IMR-90 (cell line): ENCODE measurements at regions not wholly inside any gene's neighbourhood (a gene's known extent, or its start where the extent isn't known, plus 50 kb on each side); places are given as distances from the start of the nearest gene placed in this dataset. TPM values are rescaled to one million over a fixed set of nuclear protein-coding genes. Genes with fewer than 3 reads are reported as not detected.

ENCODE experiments used
- ATAC-seq: fragments of 200-7000 bp; cut with Tn5 transposase; 2 replicates; pipeline ENCODE4 v1.9.1; 2020; ENCODE audit warnings: low read depth, mild to moderate bottlenecking, moderate library complexity
- BruUV-seq: library from RNA; stranded (reverse); fragments of 400-500 nt; replicated peaks from 2 replicates; lab custom pipeline; 2021; lab: Mats Ljungman, UMichigan
- CTCF ChIA-PET: fragments of 300-600 bp; formaldehyde crosslinking; extraction: SDS; loops from one replicate; lab custom pipeline; 2021; ENCODE audit warnings: antibody characterized with exemption; lab: Yijun Ruan, JAX
- POLR2A ChIA-PET: fragments of 300-600 bp; sonication (Branson Sonifier 250); formaldehyde crosslinking; loops from one replicate; lab custom pipeline; 2022; ENCODE audit warnings: antibody characterized with exemption; ENCODE audit not compliant: unreplicated experiment; lab: Charles Lee
- DNase-seq: peaks from one replicate; pipeline ENCODE4 v3.0.0; 2013
- H2AFZ ChIP-seq: replicated peaks from 2 replicates; pipeline ENCODE3; 2013; ENCODE audit warnings: low read length, mild to moderate bottlenecking; ENCODE audit not compliant: poor library complexity
- H2AK5ac ChIP-seq: 2 replicates; pipeline ENCODE4 v1.6.1; 2013; ENCODE audit warnings: low read depth, low read length, inconsistent platforms
- H2AK9ac ChIP-seq: replicated peaks from 2 replicates; pipeline ENCODE3; 2013; ENCODE audit warnings: mild to moderate bottlenecking, low read depth, low read length, moderate library complexity; ENCODE audit not compliant: poor library complexity
- H2BK120ac ChIP-seq: 2 replicates; pipeline ENCODE4 v1.6.1; 2013; ENCODE audit warnings: low read depth, low read length, inconsistent platforms
- H2BK15ac ChIP-seq: 3 replicates; pipeline ENCODE4 v1.6.1; 2013; ENCODE audit warnings: low read depth, low read length, inconsistent platforms
- H2BK20ac ChIP-seq: 2 replicates; pipeline ENCODE4 v1.6.1; 2013; ENCODE audit warnings: low read depth, mild to moderate bottlenecking, inconsistent platforms, low read length, moderate library complexity
- H2BK5ac ChIP-seq: 2 replicates; pipeline ENCODE4 v1.6.1; 2013; ENCODE audit warnings: mild to moderate bottlenecking, low read depth, low read length, inconsistent platforms; ENCODE audit not compliant: poor library complexity, severe bottlenecking
- H3K14ac ChIP-seq: replicated peaks from 2 replicates; pipeline ENCODE4 v1.6.1; 2013; ENCODE audit warnings: low read depth, low read length, inconsistent platforms
- H3K18ac ChIP-seq: 2 replicates; pipeline ENCODE4 v1.6.1; 2013; ENCODE audit warnings: low read depth, low read length, control low read depth
- H3K23ac ChIP-seq: 2 replicates; pipeline ENCODE4 v1.6.1; 2013; ENCODE audit warnings: low read depth, low read length, inconsistent platforms
- H3K27ac ChIP-seq: 2 replicates; pipeline ENCODE4 v1.5.1; 2013; ENCODE audit warnings: mild to moderate bottlenecking, control low read depth, low read length; ENCODE audit not compliant: insufficient read depth
- H3K27me3 ChIP-seq: 2 replicates; pipeline ENCODE4 v1.6.1; 2013; ENCODE audit warnings: low read length; ENCODE audit not compliant: control insufficient read depth, insufficient read depth
- H3K36me3 ChIP-seq: 2 replicates; pipeline ENCODE4 v1.6.1; 2013; ENCODE audit warnings: low read length, mixed read lengths; ENCODE audit not compliant: control insufficient read depth, insufficient read depth
- H3K4ac ChIP-seq: 2 replicates; pipeline ENCODE4 v1.6.1; 2013; ENCODE audit warnings: low read depth, low read length, inconsistent platforms
- H3K4me1 ChIP-seq: 2 replicates; pipeline ENCODE4 v1.6.1; 2013; ENCODE audit warnings: low read length, mixed read lengths; ENCODE audit not compliant: control insufficient read depth, insufficient read depth
- H3K4me2 ChIP-seq: 2 replicates; pipeline ENCODE4 v1.6.1; 2013; ENCODE audit warnings: low read depth, mild to moderate bottlenecking, control low read depth, low read length, moderate library complexity
- H3K4me3 ChIP-seq: 2 replicates; pipeline ENCODE4 v1.5.1; 2013; ENCODE audit warnings: low read depth, mild to moderate bottlenecking, control low read depth, low read length, moderate library complexity; ENCODE audit not compliant: insufficient read depth
- H3K56ac ChIP-seq: 2 replicates; pipeline ENCODE4 v1.6.1; 2013; ENCODE audit warnings: low read length, inconsistent platforms; ENCODE audit not compliant: insufficient read depth; ENCODE audit errors: extremely low read depth
- H3K79me1 ChIP-seq, 2 experiments: 2 replicates each; pipeline ENCODE4 v1.6.1; 2013; ENCODE audit warnings: low read length in 2 of 2, inconsistent platforms in 1 of 2, low read depth in 1 of 2
- H3K9ac ChIP-seq: 2 replicates; pipeline ENCODE4 v1.6.1; 2013; ENCODE audit warnings: low read depth, low read length, control low read depth
- H3K9me1 ChIP-seq: 2 replicates; pipeline ENCODE4 v1.6.1; 2013; ENCODE audit warnings: low read length, inconsistent platforms; ENCODE audit not compliant: insufficient read depth
- H3K9me3 ChIP-seq: 2 replicates; pipeline ENCODE4 v1.6.1; 2013; ENCODE audit warnings: low read length; ENCODE audit not compliant: control insufficient read depth, insufficient read depth
- H4K20me1 ChIP-seq: 2 replicates; pipeline ENCODE4 v1.6.1; 2013; ENCODE audit warnings: low read length, inconsistent platforms; ENCODE audit not compliant: insufficient read depth
- H4K5ac ChIP-seq: 2 replicates; pipeline ENCODE4 v1.6.1; 2013; ENCODE audit warnings: mild to moderate bottlenecking, low read depth, low read length, control low read depth
- H4K8ac ChIP-seq, 2 experiments: 2 replicates each; pipeline ENCODE4 v1.6.1; 2013; ENCODE audit warnings: low read depth in 2 of 2, low read length in 2 of 2, control low read depth in 1 of 2, inconsistent platforms in 1 of 2
- H4K91ac ChIP-seq: 2 replicates; pipeline ENCODE4 v1.6.1; 2013; ENCODE audit warnings: low read depth, low read length, inconsistent platforms; ENCODE audit not compliant: insufficient read depth
- CEBPB ChIP-seq: IDR thresholded peaks from 2 replicates; pipeline ENCODE4 v1.6.1; 2012; ENCODE audit warnings: low read depth, low read length, improper control_type of control experiment
- RAD21 ChIP-seq: IDR thresholded peaks from 2 replicates; pipeline ENCODE4 v1.6.1; 2012; ENCODE audit warnings: low read length, improper control_type of control experiment
- RFX5 ChIP-seq: IDR thresholded peaks from 2 replicates; pipeline ENCODE4 v1.8.0; 2012; ENCODE audit warnings: low read depth, mild to moderate bottlenecking, low read length, moderate library complexity
- whole genome bisulfite sequencing, 2 experiments: methylation state at CpG; one replicate each; pipeline versions ENCODE4 v1.1.5 to v1.1.7; 2013; ENCODE audit warnings: missing lambda C conversion rate in 2 of 2; ENCODE audit not compliant: insufficient read length in 1 of 2; ENCODE audit errors: extremely low coverage in 2 of 2; 5-methylcytosine and 5-hydroxymethylcytosine counted together
- dilution Hi-C: fragments of 300-500 bp; cut with HindIII; formaldehyde crosslinking; loops from one replicate; pipeline ENCODE4 v1.14.3; 2018; ENCODE audit warnings: low sequenced_read_pairs; ENCODE audit not compliant: unreplicated experiment
- in situ Hi-C: fragments of 300-500 bp; cut with MboI; formaldehyde crosslinking; loops from 3 replicates; pipeline ENCODE4 v1.14.3; 2019; ENCODE audit warnings: low sequenced_read_pairs, inconsistent platforms, mixed read lengths
- intact Hi-C: fragments of 100-400 bp; cut with micrococcal nuclease; formaldehyde crosslinking; loops from 2 replicates; pipeline ENCODE4 v1.10.0; 2022
- microRNA-seq, 2 experiments: library from miRNA; stranded (forward) in 1 of 2; unstranded in 1 of 2; fragments of 10-50 nt in 1 of 2; fragments of <30 nt in 1 of 2; gene quantifications in 1 of 2; microRNA quantifications in 1 of 2; one replicate each; pipeline versions ENCODE3 to v1.1.0; 2013 to 2020; ENCODE audit not compliant: insufficient read depth in 1 of 2, insufficient read length in 1 of 2, unreplicated experiment in 1 of 2
- small RNA-seq, 5 experiments: library from RNA; depleted of rRNA; stranded (forward); fragments of <200 nt; gene quantifications; one replicate each; pipeline ENCODE3, GENCODE V24; 2012

DNA sequence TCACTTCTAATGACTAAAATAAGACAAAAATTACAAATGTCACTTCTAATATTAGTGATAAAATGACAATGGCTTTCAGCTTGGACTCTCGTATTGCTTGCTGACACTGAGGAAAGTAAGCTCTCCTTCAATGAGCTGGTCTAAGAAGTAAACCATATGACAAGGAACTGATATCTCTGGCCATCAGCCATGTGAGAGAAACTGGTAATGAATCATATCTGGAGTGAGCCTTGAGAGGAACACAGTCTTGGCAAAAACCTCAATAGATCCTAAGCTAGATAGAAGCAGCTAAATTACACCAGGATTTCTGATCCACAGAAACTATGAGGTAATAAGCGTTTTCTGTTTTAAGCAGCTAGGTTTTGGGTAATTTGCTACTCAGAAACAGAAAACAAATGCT lies 1575.1 kb downstream of the OTOL1 start:
- Histone ChIP-seq H2AK9ac (no peak overlapping the region), H3K4me2 (no peak overlapping the region), H2AK5ac (no peak overlapping the region), H3K23ac (no peak overlapping the region), H3K27ac (no peak overlapping the region), H2BK120ac (no peak overlapping the region), H2BK20ac (no peak overlapping the region), H3K9ac (no peak overlapping the region), H3K36me3 (no peaks in the 10 kb centered on the region), H3K4me3 (no peak overlapping the region), H3K9me3 (peaks cover 10% of the 10 kb centered on the region), H3K27me3 (no peaks in the 10 kb centered on the region), H2BK15ac (no peak overlapping the region), H4K20me1 (no peaks in the 10 kb centered on the region), H4K5ac (no peak overlapping the region), H3K18ac (no peak overlapping the region), H3K9me1 (no peaks in the 10 kb centered on the region), H3K56ac (no peak overlapping the region), H3K79me1 (no peaks in the 10 kb centered on the region), H3K4ac (no peak overlapping the region), H4K8ac (no peak overlapping the region), H2AFZ (no peak overlapping the region), H3K4me1 (no peaks in the 10 kb centered on the region), H4K91ac (no peak overlapping the region), H3K14ac (no peak overlapping the region), H2BK5ac (no peak overlapping the region)
- WGBS, 2 experiments: no CpG with 5 or more reads among the region's 2 CpGs
- ChIA-PET POLR2A (no interaction called here), CTCF (no interaction called here)
- TF ChIP-seq CEBPB: no peak
- TF ChIP-seq RAD21: no peak
- no peak for TF ChIP-seq RFX5
- ATAC-seq: no peak
- in situ Hi-C loops: no loop called here
- intact Hi-C loops: no loop called here
- DNase-seq: no peak
- BruUV-seq: no TSS peak
- dilution Hi-C loops: no loop called here

Small RNAs in the stretch of these regions (microRNA-seq; reads per million reads assigned to microRNA genes)
- not detected for gene AC128716.1 (ENCODE audit: insufficient read depth, insufficient read length)

Small RNAs in the stretch of these regions (small RNA-seq; reads per million reads assigned to genes)
- 0 reads per million in 5 experiments for gene AC128716.1
